Bronchial epithelial cell (primary cell): ENCODE measurements at regions not wholly inside any gene's neighbourhood (a gene's known extent, or its start where the extent isn't known, plus 50 kb on each side); places are given as distances from the start of the nearest gene placed in this dataset.

Experiments used
- DNase-seq: peaks from one replicate; pipeline ENCODE4 v3.0.0-alpha.2; 2010; ENCODE audit warnings: low read depth
- FAIRE-seq: peaks from 2 replicates; lab custom pipeline; 2011; peaks lifted over from hg19 to GRCh38; lab: Jason Lieb, UNC
- H3K27me3 ChIP-seq: 2 replicates; pipeline ENCODE4 v1.5.1; 2011; ENCODE audit warnings: low read length; ENCODE audit not compliant: control insufficient read depth, insufficient read depth
- H3K36me3 ChIP-seq: 2 replicates; pipeline ENCODE4 v1.5.1; 2011; ENCODE audit warnings: low read length; ENCODE audit not compliant: control insufficient read depth, insufficient read depth
- H3K4me3 ChIP-seq: 2 replicates; pipeline ENCODE4 v1.5.1; 2011; ENCODE audit warnings: mild to moderate bottlenecking, low read depth, low read length, control low read depth
- CTCF ChIP-seq: IDR thresholded peaks from 2 replicates; pipeline ENCODE4 v1.5.1; 2011; ENCODE audit warnings: mild to moderate bottlenecking, moderate library complexity, low read length, control low read depth, inconsistent platforms; ENCODE audit not compliant: insufficient read depth, severe bottlenecking

GRCh38 chr18:75836516-75836915, 409.0 kb upstream of the SMIM21 start:
- H3K4me3 ChIP-seq: no peak overlapping the region
- FAIRE-seq: no peak
- DNase-seq: no peak
- no peaks in the 10 kb centered on the region for H3K27me3 ChIP-seq
- H3K36me3 ChIP-seq: no peaks in the 10 kb centered on the region
- no peak for TF ChIP-seq CTCF

- no peak for TF ChIP-seq CTCF
- no peaks in the 10 kb centered on the region for H3K27me3 ChIP-seq
- no peaks in the 10 kb centered on the region for H3K36me3 ChIP-seq
- DNase-seq (no peak), FAIRE-seq (no peak)
- no peak overlapping the region for H3K4me3 ChIP-seq
Observed at GRCh38 chr18:75831960-75832359, 404.5 kb upstream of the SMIM21 start.

GRCh38 chr18:75830828-75831227, 403.3 kb upstream of the SMIM21 start:
- TF ChIP-seq CTCF: no peak
- FAIRE-seq: no peak

GRCh38 chr18:75829091-75829490, 401.6 kb upstream of the SMIM21 start:
- DNase-seq (no peak), FAIRE-seq (no peak)
- no peak for TF ChIP-seq CTCF
- H3K36me3 ChIP-seq: no peaks in the 10 kb centered on the region
- no peaks in the 10 kb centered on the region for H3K27me3 ChIP-seq
- no peak overlapping the region for H3K4me3 ChIP-seq

More at GRCh38 chr18:75830828-75831227, 403.3 kb upstream of the SMIM21 start:
- Histone ChIP-seq H3K36me3 (no peaks in the 10 kb centered on the region), H3K27me3 (no peaks in the 10 kb centered on the region), H3K4me3 (no peak overlapping the region)
- no peak for DNase-seq

GRCh38 chr18:75828379-75828778, 400.9 kb upstream of the SMIM21 start:
- no peaks in the 10 kb centered on the region for H3K36me3 ChIP-seq
- DNase-seq: no peak
- H3K4me3 ChIP-seq: no peak overlapping the region
- FAIRE-seq: no peak
- no peaks in the 10 kb centered on the region for H3K27me3 ChIP-seq
- no peak for TF ChIP-seq CTCF

- Histone ChIP-seq H3K36me3 (no peaks in the 10 kb centered on the region), H3K27me3 (no peaks in the 10 kb centered on the region), H3K4me3 (no peak overlapping the region)
- DNase-seq (no peak), FAIRE-seq (no peak)
- no peak for TF ChIP-seq CTCF
Observed at GRCh38 chr18:75827751-75828287, 400.3 kb upstream of the SMIM21 start.
